Gastroesophageal sphincter (tissue), 3 donors: ENCODE measurements at regions not wholly inside any gene's neighbourhood (a gene's known extent, or its start where the extent isn't known, plus 50 kb on each side); places are given as distances from the start of the nearest gene placed in this dataset.

Experiments
- CTCF ChIP-seq, 4 experiments: fragments of 200-600 bp in 2 of 4; fragments of 450-650 bp in 2 of 4; sonication (generic) in 1 of 4; IDR thresholded peaks; one replicate each; pipeline ENCODE4 v1.5.1; 2017 to 2019; ENCODE audit warnings: antibody characterized with exemption in 4 of 4, mild to moderate bottlenecking in 2 of 4, moderate library complexity in 2 of 4
- POLR2A ChIP-seq, 2 donors: fragments of 450-650 bp; IDR thresholded peaks; one replicate each; pipeline ENCODE4 v1.6.1; 2017; ENCODE audit warnings: antibody characterized with exemption in 2 of 2, mild to moderate bottlenecking in 2 of 2, moderate library complexity in 1 of 2
- POLR2AphosphoS5 ChIP-seq: sonication (generic); formaldehyde crosslinking; IDR thresholded peaks from one replicate; pipeline ENCODE4 v1.6.1; 2017; ENCODE audit warnings: antibody characterized with exemption

GRCh38 chr13:108113407-108113806, 101.9 kb downstream of the LIG4 start:
- no peak for TF ChIP-seq CTCF (IDR thresholded peaks at IDR 0.05)
- TF ChIP-seq POLR2AphosphoS5, result no peak
- no peak for TF ChIP-seq POLR2A (IDR thresholded peaks at IDR 0.05)
